HG02759 (cell line): ENCODE measurements at regions not wholly inside any gene's neighbourhood (a gene's known extent, or its start where the extent isn't known, plus 50 kb on each side); places are given as distances from the start of the nearest gene placed in this dataset.
"Not testable (repeated sequence)": the region's sequence is repeated elsewhere in the genome, so short reads cannot be mapped to it uniquely, and the experiment has no call there.

Experiments
- ATAC-seq: cut with Tn5 transposase; IDR thresholded peaks from one replicate; pipeline ENCODE4 v1.9.1; 2021; ENCODE audit warnings: mild to moderate bottlenecking, moderate library complexity; ENCODE audit not compliant: unreplicated experiment

DNA sequence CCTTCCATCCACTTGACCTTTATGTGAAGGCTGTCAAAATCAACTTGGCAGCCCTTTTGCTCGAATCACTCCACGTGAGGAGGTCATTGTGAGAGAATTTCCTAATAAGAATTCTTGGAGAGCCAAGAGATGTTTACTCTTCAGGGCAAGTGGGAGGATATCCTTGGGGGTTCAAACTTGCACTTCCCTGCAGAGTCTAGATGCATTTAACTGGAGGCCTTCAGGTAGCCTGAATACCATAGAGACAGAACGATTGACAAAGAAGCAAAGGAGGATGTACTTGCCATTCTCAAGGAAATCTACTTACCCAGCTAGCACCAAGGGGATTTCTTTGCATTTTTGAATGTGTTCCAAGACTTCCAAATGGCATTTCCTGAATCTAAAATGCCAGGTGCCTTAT lies 1702.6 kb upstream of the FLRT2 start:
- ATAC-seq = no peak

DNA sequence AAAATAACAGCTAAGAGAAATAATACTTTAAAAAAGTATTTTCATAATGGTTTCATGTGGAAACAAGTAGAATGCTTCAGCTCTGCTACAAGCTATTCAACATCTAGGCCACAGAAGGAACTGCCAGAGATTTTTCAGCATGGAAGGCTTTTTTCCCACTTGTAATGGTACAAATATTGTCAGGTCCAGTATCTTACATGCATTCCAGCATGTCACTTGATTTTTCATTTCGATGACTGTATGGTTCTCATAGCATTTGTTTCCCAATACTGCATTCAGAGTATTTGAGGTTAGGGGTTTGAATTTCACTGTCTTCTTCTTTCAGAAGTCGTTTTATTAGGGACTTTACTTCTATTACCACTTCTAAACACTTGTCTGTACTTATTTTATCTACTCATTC lies 1701.5 kb upstream of the FLRT2 start:
- no peak for ATAC-seq

- no peak for ATAC-seq
These were observed 1699.6 kb upstream of the FLRT2 start for GRCh38 chr14:83830316-83830715.

GRCh38 chr14:83838226-83838625 lies 1691.7 kb upstream of the FLRT2 start:
- ATAC-seq = no peak

GRCh38 chr14:83842547-83842946 lies 1687.4 kb upstream of the FLRT2 start:
- no peak for ATAC-seq

DNA sequence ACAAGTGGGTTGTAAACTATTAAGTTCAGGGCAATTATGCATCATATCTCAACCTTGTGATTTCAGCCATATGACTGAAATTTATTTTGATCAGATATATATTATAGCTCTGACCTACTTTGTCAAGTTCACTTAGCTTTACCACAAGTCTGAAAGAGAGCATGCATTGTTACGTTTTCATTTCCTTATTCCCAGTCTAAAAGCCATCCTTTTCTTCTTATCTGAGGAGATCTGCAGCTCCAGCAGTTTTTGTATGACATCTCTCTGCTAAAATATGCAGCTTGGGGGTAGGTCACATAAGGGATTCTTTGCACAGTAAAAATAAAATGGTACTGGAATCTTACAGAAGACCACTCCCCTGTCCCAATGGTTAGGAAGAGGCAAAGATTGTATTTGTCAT lies 1682.8 kb upstream of the FLRT2 start:
- ATAC-seq = no peak

DNA sequence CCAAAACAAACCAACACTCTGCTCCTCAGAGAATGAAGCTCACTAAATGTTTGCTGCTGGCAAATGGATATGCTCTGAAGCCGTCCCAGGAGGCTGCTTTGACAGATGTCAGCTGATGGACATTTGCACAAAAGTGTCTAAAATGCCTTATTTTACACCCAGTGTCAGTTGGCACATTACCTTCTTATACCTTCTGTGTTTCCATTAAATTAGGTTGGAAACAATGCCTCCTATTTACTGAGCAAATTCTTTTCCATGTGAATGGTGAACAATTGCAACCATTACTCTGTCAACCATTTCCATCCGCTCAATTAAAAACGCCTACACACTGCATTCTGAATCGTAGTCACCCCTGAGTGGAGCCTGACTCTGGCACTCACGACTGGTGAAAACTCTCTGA lies 1679.9 kb upstream of the FLRT2 start:
- no peak for ATAC-seq

DNA sequence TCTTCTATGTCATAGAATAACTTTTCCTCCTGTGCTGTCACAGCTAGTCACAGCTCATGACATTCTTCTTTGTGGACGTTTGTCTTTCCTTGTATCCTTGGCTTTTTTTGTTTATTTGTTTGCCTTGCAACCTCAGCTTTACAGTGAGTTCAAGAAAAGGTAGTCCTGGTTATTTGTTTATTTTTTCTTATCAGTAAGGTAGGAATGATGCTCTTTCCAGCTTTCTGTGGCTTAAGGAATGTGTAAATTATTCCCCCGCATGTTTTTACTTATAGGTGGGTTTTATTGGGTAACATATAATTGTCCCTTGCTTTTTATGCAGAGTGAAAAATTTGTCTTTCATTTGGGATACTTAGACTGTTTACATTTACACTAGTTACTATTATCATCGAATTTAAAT lies 1673.6 kb upstream of the FLRT2 start:
- ATAC-seq = no peak

- no peak for ATAC-seq
These were observed 1669.3 kb upstream of the FLRT2 start for GRCh38 chr14:83860631-83861155.

DNA sequence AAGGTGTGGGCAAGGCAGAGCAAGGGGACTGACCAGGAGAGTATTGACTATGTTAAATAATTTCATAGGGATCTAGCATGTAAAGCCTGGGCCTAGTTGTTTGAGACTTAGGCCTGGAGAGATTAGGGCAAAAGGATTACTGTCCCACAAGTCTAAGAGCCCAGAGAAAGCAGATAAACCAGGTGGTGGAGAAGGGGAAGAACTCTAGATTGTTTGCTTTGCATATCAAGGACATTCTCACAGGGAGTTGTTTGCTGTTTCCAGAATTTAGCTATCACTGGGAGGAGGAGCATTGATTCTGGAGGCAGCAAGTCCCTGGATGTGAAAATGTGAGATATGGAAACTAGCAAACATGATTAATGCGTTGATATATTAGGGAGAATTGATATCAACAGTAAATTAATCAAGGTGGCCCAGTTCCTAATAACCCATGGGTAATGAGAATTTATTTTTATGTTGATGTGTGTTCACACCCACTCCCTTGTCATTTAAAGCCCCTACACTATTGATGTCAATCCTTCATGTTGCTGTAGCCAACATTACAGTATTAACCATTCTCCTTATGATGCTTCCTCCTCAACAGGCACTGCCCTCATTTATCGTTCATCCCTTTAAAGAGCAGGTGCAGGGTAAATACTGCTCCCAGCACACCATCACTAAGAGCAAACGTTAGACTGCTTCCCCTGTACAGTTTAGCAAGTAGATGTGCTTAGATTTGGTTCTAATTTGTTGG lies 1666.7 kb upstream of the FLRT2 start:
- ATAC-seq = no peak

DNA sequence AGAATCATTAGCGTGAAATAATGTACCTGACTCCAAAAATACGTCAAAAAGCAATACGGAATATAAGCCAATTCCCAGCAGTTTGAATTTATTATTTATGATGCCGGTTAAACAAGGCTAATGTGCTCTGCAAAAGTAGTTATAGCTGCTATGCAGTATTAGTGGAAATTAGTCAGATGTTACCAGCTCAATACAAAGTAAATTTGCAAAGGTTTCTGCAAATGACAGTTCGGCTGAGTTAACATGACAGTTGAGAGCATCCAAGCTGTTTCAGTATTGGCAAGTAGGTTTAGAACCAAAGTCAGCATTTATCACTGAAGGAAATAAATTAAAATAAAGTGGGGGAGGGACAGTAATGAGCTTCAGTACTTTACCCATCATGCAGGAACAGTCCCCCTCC lies 1665.8 kb upstream of the FLRT2 start:
- no peak for ATAC-seq

DNA sequence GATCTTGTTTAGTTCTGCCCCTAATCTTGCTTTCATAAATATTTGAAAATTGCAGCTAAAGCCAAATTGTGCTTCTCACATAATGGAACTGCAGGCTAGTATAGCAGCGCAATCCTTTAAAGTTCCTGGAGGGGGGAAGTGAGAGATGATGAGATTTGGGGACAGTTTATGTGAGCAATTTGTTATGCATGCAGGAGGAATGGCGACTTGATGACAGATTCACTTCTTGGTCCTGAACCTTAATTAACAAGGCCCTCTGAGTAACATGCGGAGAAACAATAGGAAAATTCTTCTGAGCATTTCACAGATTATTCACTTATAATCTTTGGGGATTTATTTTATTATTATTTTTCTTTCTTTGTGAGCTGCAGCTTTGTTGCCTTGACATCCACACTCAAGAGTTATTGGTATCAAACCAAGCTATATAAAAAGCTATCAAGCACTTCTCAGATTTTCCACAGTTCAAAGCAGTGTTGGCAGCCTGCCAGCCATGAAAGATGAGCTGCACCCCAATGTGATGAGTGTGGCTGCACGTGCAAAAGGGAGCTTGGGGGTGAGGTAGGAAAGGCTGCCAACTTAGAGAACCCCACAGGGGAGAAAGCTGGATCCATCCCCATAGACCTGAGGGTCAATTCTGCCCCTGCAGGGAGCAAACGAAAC lies 1662.2 kb upstream of the FLRT2 start:
- ATAC-seq = no peak

DNA sequence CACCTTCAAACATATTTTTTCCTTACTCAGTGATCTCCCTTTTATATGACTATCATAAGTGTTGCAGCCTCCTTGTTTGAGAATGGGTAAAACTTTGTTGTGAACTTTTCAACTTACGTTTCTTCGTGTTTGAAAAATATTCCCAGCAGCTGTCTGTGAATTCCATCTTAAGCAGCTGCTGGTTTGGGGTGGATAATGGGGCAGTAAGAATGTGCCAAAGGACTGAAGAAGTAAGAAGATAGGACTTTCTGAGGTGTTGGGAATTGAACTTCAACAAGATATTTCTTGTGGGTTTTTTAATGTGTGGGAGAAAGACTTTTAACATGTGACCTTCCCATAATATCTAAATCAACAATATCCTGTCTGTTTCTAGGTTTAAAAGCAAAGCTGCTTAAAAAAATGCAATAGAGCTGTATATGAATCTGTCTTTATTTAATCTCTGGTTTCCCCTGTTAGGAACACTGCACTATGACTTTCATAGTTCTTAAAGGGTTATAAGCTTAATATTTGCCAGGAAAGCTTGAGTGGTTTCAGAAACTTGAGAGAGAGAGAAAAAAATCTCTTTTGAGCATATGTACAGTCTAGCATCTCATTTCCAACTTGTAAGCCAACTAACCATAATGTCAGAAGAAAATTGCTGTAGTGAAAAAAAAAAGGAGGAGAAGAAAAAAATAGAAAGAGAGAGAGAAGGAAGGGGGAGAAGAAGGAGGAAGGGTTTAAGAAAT lies 1659.2 kb upstream of the FLRT2 start:
- ATAC-seq = no peak

DNA sequence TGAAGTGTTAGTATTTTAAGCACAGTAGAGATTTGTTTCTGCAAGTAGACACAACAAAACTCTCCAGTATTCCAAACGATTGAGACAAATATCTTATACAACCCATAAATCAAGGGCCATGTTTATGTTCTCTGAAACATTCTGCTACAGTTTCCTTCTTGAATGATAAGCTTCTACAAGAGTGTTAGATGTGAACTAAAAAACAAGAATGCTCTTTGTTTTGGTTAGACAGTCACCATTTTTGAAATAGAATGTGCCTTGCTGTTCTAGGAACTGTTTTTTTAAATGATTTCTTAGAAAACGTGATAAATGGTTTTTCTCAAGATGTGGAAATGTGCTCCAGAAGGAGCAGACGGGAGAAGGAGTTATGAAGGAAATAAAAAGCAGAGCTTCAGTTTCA lies 1656.3 kb upstream of the FLRT2 start:
- no peak for ATAC-seq

- no peak for ATAC-seq
These were observed 1655.3 kb upstream of the FLRT2 start for GRCh38 chr14:83874662-83875061.

GRCh38 chr14:83883732-83884131 lies 1646.2 kb upstream of the FLRT2 start:
- ATAC-seq = no peak

DNA sequence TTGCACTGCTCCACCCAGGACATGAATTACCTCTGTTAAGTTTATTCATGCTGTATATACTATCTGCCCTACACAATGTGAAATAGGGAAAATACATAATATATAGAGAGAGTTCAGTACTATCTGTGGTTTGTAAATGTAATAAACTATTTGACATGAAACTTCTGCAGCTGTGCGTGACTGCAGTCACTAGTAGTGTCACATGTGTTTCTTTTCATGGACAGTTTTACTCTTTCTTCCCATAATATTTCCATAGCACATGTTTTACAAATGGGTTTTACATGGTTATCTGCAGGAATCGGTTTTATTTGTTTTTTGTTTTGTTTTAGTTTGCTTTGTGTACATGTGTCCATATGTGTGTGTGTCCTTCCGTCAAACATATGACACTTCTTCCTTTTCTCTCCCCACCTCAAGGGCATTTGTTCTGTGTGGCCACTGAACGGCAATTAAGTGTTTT lies 1644.1 kb upstream of the FLRT2 start:
- ATAC-seq = no peak

DNA sequence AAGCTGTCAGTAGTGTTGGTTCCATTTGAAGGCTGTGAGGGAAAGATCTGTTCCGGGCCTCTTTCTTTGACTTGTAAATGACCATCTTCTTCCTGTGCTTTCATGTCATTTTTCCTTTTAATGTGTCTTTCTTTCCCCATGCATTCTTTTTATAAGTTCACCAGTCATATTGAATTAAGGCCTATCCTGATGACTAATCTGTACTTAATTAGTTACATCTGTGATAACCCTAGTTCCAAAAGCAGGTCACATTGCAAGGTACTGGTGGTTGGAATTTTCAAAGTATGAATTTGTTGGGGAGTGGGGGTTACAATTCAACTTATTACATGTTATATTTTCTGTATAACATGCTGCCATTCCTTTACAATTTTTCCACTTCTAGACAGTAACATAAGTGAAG lies 1642.1 kb upstream of the FLRT2 start:
- ATAC-seq = no peak

DNA sequence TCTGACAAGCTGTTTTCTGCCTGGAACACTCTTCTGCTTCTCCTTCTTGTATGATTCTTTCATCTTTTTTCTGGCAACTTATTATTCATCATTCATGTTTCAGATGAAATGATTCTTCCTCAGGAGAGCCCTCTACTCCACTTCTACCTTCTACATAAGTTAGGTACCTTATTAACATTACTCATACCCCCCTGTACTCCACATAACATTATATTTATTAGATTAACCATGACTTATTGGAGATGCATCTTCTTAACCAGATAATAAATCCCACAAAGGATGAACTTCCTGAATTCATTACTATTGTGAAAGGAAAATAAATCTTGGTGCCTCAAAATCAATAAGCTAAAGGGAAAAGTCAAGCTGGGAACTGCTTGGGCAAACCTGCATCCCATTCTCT lies 1636.5 kb upstream of the FLRT2 start:
- no peak for ATAC-seq

- ATAC-seq = no peak
These were observed 1635.4 kb upstream of the FLRT2 start for GRCh38 chr14:83894568-83894967.

DNA sequence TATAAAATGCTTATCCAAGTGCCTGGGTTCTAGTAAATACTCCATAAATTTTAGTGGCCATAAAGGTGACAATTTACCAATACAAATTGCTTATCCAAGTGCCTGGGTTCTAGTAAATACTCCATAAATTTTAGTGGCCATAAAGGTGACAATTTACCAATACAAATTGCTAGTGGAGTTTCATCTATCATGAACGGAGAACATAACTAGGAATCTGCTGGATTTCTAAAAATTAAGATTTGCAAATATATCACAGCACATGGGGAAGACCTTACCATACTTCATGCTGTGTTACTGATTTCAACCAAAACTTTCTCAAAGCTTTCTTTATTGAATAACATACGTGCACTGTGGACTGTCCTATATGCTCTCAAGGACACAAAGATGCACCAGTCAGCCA lies 1631.4 kb upstream of the FLRT2 start:
- not testable (repeated sequence) for ATAC-seq

- ATAC-seq = no peak
These were observed 1630.2 kb upstream of the FLRT2 start for GRCh38 chr14:83899706-83900105.
